ENCODE measurements at regions not wholly inside any gene's neighbourhood (a gene's known extent, or its start where the extent isn't known, plus 50 kb on each side); places are given as distances from the start of the nearest gene placed in this dataset.

GRCh38 chr1:234841710-234842231 is 231.8 kb upstream of the IRF2BP2 start:
- TF ChIP-seq CTCF (IDR thresholded peaks at IDR 0.05; ENCODE audit: insufficient read depth, low read length, poor library complexity, severe bottlenecking), result no peak
- peak; percentile 52 for DNase-seq (ENCODE audit: extremely low read depth, insufficient read length)
- peak overlapping the region; percentile 12; the same call in 1 of the 2 replicates for H3K4me3 ChIP-seq (replicated peaks; ENCODE audit: low read depth, low read length)
- no peaks in the 10 kb centered on the region for H3K27me3 ChIP-seq (replicated peaks; ENCODE audit: control insufficient read depth, insufficient read depth, low read length)
- H3K36me3 ChIP-seq (ENCODE audit: control insufficient read depth, insufficient read depth, low read length), result no peaks in the 10 kb centered on the region

GRCh38 chr1:234841281-234841680 is 231.3 kb upstream of the IRF2BP2 start:
- no peaks in the 10 kb centered on the region for H3K27me3 ChIP-seq (replicated peaks; ENCODE audit: control insufficient read depth, insufficient read depth, low read length)
- H3K4me3 ChIP-seq (replicated peaks; ENCODE audit: low read depth, low read length), result no peak overlapping the region
- DNase-seq (ENCODE audit: extremely low read depth, insufficient read length), result no peak
- no peak for TF ChIP-seq CTCF (IDR thresholded peaks at IDR 0.05; ENCODE audit: insufficient read depth, low read length, poor library complexity, severe bottlenecking)
- no peaks in the 10 kb centered on the region for H3K36me3 ChIP-seq (ENCODE audit: control insufficient read depth, insufficient read depth, low read length)

DNA sequence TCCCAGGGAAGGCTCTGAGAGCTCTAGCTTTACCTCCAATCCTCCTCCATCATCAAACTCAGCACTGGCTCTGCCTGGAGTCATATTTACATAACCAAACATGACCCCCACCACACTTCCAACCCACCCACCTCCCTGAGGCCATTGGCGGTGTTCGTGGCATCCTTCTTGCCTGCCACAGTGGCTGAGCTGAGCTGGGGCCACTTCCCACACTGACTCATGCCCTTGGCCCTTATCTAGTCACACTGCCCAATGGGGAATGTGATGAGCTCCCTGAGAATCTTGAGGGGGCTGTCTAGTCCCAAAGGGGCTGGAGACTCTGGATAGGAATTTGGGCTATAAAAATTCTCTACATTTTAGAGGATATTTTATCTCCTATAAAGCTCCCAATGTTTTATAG is 230.9 kb upstream of the IRF2BP2 start:
- Histone ChIP-seq H3K4me3 (replicated peaks; ENCODE audit: low read depth, low read length) (no peak overlapping the region), H3K36me3 (ENCODE audit: control insufficient read depth, insufficient read depth, low read length) (no peaks in the 10 kb centered on the region), H3K27me3 (replicated peaks; ENCODE audit: control insufficient read depth, insufficient read depth, low read length) (no peaks in the 10 kb centered on the region)
- no peak for DNase-seq (ENCODE audit: extremely low read depth, insufficient read length)
- TF ChIP-seq CTCF (IDR thresholded peaks at IDR 0.05; ENCODE audit: insufficient read depth, low read length, poor library complexity, severe bottlenecking), result no peak

DNA sequence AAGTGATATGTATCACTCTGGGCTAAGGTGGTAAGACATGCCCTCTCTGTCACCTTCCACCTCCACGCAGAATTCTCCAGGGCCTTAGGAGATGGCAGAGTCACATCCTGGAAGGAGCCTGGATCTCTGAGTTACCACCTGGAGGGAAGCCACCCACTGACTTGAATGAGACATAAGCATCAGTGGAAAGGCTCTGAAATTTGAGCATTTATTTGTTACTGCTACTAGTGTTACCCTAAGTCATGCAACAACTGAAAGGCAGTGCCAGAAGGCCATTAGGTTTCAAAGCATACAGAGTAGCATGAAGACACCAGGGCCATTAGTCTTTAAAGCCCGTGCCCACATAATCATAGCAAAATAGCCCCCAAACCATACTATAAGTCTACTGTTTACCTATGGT is 230.3 kb upstream of the IRF2BP2 start:
- no peak for TF ChIP-seq CTCF (IDR thresholded peaks at IDR 0.05; ENCODE audit: insufficient read depth, low read length, poor library complexity, severe bottlenecking)

GRCh38 chr1:234839663-234840062 is 229.7 kb upstream of the IRF2BP2 start:
- Histone ChIP-seq H3K36me3 (ENCODE audit: control insufficient read depth, insufficient read depth, low read length) (no peaks in the 10 kb centered on the region), H3K27me3 (replicated peaks; ENCODE audit: control insufficient read depth, insufficient read depth, low read length) (no peaks in the 10 kb centered on the region), H3K4me3 (replicated peaks; ENCODE audit: low read depth, low read length) (no peak overlapping the region)
- no peak for TF ChIP-seq CTCF (IDR thresholded peaks at IDR 0.05; ENCODE audit: insufficient read depth, low read length, poor library complexity, severe bottlenecking)
- DNase-seq (ENCODE audit: extremely low read depth, insufficient read length), result no peak

More for the DNA sequence above, 230.3 kb upstream of the IRF2BP2 start:
- Histone ChIP-seq H3K36me3 (ENCODE audit: control insufficient read depth, insufficient read depth, low read length) (no peaks in the 10 kb centered on the region), H3K4me3 (replicated peaks; ENCODE audit: low read depth, low read length) (no peak overlapping the region), H3K27me3 (replicated peaks; ENCODE audit: control insufficient read depth, insufficient read depth, low read length) (no peaks in the 10 kb centered on the region)
- DNase-seq (ENCODE audit: extremely low read depth, insufficient read length), result no peak

GRCh38 chr1:234838820-234839219 is 228.8 kb upstream of the IRF2BP2 start:
- H3K36me3 ChIP-seq (ENCODE audit: control insufficient read depth, insufficient read depth, low read length), result no peaks in the 10 kb centered on the region
- H3K27me3 ChIP-seq (replicated peaks; ENCODE audit: control insufficient read depth, insufficient read depth, low read length), result no peaks in the 10 kb centered on the region
- no peak overlapping the region for H3K4me3 ChIP-seq (replicated peaks; ENCODE audit: low read depth, low read length)
- no peak for DNase-seq (ENCODE audit: extremely low read depth, insufficient read length)
- no peak for TF ChIP-seq CTCF (IDR thresholded peaks at IDR 0.05; ENCODE audit: insufficient read depth, low read length, poor library complexity, severe bottlenecking)

All from GM06990 (cell line).